NOMO-1 treated with dmso at 0.1 percent for 144 hours (cell line): ENCODE measurements at regions not wholly inside any gene's neighbourhood (a gene's known extent, or its start where the extent isn't known, plus 50 kb on each side); places are given as distances from the start of the nearest gene placed in this dataset.

ENCODE experiments used
- DNase-seq: peaks from one replicate; lab custom pipeline; 2025; ENCODE audit not compliant: unreplicated experiment; lab: John Stamatoyannopoulos, UW

DNA sequence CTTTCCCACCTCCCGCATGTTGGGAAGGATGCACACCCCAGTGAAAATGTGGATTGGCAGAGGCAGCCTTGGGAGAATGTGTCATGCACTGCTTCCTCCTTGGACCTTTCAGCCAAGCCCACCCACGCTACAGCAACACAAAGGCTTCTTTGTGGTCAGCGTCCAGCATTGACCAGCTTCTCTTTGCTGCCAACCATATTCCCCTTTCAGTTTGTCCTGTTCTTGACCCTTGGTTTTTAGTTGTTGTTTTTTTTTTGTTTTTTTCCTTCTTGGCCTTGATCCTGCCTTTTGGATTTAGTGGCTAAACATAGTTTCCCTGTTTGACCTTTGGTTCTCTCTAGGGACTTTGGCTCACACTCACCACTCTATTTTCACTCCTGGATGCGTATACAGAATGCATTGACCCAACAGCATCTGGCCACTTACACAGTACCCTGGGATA lies 573.6 kb downstream of the INSC start:
- DNase-seq, result no peak

DNA sequence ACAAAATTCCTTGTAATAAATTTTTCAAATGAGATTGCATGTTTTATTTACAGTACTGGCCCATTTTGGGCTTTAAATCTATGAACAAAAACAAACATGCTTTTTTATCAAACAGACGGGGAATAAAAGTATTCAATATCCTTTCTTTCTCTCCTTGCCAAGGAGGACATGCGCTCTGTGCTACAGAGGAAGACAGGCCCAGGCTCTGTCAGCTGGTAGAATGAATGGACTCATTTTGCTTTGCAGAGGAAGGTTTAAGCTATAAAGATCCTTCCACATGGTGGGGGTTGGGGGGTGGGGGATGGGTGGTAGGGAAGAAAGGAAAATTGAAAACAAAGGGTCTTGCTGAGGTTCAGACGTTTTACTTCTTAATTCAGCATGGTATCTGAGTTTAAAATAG lies 575.6 kb downstream of the INSC start:
- DNase-seq, result no peak

DNA sequence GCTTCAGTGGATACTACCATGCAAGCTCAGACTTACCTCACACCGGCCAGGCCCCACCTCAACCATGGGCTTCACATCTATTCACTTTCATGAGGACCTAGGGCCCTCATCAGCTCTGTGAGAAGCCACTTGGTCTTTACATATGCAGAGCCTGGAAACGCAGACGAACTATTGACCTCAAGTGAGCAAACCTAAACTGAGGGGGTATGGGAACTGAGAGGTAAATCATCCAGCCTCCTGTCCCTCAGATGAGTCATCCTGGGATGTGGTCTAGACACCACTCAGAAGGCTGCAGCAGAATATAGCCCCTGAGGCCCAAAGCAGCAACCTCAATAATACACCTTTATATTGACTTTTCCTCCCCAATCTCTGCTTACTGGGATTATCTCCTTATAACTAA lies 578.0 kb downstream of the INSC start:
- DNase-seq, result no peak

DNA sequence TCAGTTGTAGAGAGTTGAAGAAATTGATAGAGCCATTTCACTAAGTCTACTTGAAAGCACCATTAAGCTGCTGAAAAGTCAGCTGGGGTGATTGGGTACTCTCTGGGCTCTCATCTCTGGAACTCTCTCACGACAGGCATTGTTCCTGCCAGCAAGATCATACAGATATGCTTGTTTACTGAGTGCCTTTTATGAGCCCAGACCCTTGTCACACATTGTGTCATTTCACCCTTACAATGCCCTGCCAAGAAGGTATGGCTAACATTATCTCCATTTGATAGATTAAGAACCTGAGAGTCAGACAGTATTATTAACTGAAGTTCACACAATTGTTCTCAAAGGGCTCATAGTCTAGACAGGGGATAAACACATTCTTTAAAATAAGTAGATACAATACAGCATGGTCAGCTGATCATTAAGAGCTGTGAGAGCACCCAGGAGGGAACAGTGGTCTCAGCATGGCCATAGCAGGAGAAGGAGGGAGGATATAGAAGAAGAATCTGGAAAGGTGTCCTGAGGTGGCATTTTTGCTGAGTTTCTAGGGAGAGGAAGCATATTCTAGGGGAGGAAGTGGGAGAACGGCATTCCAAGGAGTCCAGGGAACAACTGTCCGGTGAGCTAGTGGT lies 580.5 kb downstream of the INSC start:
- no peak for DNase-seq

DNA sequence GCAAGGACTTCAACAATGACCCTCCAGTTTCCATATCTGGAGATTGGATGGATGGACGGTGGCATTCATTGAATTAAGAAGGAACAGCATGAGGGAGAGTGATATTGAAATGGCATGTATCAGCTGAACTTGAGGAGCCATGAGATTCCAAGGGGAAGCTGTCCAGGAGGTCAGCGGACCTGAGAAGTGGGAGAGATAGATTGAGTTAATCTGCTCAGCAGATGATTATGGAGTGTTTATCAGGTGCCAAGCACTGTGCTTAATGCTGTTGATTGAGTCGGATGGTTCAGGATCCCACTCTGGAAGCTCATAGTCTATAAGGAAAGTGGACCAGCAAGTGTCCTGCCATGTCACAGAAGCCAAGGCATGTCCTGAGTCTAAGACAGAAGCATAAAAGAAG lies 581.3 kb downstream of the INSC start:
- no peak for DNase-seq

DNA sequence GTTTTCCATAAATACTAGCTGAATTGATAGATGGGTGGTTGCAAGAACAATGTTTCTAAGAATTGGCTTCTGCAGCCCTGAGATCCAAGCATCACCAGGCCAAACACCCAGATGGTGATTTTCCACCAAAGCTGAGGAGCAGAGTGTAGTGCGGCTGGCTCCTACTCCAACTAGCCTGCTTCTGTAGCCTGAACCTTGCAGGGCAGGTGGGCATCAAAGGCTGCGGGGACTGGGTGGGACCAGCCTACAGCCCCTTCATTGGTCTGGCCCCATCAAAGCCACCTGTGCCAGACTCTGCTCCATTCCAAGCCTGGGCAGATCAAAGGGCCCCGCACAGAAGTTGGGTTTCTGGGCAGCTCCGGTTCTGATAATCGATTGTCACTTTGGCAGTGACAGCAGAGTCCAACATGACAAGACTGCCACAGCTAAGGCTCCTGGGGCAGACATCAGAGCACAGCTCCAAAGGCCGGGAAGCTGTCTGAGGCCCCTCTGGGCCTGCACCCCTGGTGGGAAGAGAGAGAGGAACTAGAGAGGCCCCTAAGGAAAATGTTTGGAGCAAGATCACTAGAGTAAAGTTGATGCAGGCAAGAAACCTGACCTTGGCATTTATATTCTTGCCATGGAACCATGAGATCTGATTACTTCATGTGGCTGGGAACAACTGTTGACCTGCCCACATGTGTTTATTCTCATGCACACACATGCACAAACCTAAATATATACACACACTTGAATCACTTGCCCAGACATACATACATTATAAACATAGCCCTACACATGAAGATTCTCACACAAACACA lies 582.9 kb downstream of the INSC start:
- no peak for DNase-seq

DNA sequence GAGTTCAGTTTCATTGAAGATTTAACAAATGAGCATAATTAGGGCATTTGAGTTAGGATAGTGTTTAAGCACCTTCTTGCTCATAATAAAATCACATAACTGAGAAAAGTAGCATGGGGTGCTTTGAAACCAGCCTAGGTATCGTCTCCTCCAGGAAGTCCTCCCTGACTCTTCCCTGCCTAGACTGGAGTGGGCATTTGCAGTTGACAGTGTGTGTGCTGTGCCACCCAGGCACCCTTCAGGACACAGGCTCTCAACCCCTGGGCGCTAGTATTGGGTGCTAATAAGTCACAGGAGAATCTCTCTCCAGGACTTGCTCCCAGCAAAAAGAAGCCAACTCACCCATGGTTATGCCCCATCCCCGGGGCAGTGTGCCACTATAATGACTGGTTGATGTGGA lies 584.1 kb downstream of the INSC start:
- DNase-seq, result no peak

DNA sequence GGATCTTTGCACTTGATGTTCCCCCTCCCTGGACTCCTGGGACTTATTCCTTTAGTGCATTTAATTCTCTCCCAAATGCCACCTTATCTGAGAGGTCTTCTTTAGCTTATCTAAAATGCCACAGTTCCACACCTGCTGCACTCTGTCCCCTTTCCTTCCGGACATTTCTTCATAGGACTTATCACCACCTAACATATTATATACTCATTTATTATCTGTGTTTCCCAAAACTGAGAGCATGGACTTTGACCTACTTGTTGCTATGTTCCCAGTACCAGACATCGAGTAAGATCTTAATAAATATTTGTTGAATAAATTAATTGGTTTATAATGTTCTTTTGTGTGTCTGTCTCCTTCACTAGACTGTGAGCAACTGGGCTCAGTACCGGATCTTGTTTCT lies 585.3 kb downstream of the INSC start:
- no peak for DNase-seq

DNA sequence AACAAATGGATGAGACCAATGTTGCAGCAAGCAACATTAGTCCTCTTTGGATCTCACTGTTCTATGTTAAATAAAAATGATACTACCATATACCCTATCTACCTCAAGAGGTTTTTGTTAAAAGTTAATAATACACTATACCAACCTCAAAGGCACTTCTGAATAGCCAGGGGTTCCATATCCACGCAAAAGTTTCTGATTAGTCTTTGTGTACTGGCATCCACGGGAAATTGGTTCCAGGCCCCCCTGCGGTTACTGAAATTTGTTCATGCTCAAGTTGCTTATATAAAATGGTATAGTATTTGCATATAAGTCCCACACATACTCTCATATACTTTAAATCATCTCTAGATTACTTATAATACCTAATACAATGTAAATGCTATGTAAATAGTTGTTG lies 585.7 kb downstream of the INSC start:
- no peak for DNase-seq

DNA sequence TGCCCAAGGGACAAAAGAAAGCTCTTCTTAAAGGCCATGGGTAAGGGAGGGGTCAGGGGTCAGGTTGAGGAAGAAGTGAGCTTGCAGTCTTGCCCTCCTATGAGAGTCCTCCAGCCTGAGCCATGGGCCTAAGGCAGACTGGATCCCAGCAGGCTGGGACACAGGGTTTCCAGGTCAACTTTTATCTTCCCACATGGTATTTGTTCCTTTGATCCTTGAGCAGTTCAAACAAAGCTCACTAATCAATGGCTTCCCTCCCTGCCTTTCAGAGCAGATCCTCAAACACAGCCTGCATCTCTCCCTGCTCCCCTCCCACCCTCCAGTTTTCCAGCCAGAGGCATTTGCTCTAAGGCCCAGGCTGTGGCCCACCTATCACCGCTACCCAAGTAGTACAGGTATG lies 589.3 kb downstream of the INSC start:
- DNase-seq, result no peak

DNA sequence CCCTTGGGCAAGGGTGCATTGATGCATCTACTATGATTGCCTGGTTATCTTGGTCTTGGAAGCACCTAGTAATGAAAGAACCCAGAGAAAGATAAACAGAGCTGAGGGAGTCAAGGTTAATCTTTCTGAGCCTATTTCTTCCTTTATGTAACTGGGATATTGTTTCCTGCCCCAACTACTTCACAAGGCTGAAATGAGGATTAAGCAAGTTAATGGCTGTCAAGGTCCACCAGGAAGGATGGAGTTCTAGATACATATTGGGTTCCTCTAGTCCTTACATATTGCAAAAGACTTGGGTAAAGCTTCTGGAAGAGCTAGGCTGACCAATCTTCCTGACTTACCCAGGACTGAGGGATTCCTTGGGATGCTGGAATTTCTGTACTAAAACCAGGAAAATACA lies 589.8 kb downstream of the INSC start:
- DNase-seq, result no peak

DNA sequence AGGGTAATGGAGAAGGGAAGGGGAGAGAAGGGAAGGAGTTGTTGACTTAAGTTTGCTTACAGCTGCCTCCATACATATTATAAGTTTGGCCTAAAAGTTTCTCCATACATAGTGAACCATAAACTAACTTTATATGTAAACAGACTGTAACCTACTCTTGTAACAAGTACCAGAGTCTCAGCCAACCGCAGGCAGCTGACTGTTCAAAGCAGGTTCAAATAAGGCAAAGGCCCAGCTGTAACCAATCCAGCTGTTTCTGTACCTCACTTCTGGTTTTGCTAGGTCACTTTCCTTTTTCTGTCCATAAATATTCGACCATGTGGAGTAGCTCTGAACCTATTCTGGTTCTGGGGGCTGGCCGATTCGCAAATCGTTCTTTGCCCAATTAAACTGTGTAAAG lies 591.2 kb downstream of the INSC start:
- DNase-seq, result no peak

DNA sequence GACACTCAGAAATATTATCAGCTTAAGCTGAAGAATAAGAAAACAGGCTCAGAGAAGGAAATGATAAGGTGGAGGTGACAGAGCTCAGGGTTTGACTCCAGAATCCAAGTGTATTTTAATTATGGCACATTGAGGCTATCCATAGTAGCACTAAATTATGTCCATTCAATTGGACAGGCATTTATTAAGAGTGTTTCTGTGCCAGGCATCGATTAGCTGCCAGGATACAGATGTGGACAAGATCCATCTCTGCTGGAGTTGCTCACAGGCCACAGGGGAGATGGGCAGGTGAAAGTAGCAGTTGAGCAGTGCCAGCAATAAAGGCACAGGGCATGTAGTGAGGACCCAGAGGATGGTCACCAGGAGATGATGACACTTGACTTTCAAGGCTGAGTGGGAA lies 592.5 kb downstream of the INSC start:
- DNase-seq, result no peak

DNA sequence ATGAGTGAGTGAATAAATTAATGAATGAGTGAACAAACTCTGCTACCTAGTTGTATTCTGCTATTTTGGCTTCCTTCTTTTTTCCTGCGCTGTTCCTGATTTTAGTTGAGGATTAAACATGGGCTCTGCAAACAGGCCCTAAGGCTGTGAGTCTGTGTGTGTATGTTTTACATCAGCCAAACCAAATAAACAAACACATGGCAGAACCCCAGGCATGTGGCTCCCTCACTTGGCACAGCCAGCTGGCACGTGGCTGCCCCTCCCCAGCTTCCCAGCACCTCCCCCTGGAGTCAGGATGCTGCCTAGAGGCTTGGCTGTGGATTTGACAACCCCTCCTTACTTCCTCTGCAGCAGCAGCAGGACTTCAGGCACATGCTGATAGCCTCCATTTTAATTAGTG lies 593.2 kb downstream of the INSC start:
- no peak for DNase-seq

DNA sequence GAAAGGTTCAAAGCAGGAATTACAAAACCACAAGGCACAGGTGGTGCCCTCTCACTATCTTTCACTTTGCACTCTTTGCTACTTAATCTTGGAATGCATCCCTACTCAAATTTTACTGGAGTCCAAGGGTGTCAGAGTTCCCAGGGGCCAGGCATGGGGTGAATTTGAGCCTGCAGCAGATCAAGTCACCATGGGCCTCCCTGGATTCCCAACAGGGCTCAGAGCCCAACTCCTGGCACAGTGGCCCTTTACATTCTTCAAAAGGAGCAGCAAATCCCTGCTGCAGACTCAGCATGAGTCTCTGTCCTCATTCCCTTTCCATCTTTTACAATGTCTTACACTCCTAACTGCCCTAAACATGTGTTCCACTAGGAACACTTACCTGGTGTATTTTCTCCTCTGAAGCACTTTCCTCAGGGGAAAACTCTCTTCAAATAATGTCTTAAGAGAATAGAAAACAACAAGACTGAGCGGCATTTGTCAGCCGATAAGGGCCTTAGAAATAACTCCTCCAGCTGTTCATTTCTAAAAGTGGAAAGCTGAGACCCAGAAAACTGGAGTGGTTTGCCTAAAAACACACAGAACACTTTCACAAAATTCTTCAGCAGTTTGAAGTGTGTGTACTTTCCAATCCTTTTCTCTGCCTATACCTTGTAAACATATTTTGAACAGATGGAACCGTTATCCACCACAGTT lies 596.0 kb downstream of the INSC start:
- DNase-seq, result no peak

DNA sequence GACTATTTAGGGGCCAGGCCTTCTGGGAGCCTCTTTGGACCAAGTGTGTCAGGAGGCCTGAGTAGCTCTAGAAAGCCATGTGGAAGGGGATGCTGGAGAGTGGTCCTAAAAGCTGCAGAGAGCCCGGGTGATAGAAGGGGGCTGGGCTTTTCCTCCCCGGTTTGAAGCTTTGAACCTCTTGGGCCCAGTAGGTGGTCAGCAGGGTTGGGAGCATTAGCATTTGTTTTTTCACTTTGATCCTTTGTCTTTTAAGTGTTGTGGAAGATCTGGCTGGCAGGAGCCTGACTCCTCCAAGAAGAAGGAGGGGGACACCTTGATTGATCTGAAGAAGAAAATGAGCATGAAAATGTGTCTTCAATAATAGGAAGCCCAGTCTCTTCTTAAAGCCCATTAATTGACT lies 596.6 kb downstream of the INSC start:
- DNase-seq, result no peak

DNA sequence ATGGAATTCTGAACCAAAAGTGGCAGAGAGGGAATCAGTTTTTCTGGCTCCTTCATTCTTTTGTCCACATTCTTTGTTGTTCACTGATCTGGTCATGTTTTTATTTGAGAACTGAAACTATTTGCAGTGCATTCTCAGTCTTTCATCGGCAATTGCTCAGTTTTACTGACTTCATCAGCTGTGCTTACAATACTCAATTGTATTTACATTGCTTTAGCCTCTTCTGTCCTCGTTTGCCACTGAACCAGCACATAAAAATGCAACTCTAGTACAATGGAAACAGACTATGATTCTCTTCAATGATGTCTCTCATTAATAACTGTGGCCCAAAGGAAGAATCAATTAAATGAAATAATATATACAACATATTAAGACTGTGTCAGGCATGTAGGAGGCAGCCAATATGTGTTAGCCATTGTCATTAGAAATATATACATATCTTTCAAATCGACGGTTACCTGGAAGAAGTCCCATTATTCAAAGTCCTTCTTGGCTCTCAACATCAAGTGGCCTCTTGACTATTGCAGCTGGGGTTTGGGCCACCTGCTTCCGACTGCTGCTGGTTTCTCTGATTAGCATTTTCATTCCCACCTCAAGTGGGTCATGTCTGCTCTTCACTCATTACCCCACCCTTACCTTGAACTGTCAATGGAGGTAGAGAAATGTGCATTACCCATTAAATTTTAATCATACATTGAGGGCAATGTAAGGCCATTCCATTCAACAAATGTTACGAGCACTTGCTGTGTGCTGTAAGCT lies 600.1 kb downstream of the INSC start:
- no peak for DNase-seq

DNA sequence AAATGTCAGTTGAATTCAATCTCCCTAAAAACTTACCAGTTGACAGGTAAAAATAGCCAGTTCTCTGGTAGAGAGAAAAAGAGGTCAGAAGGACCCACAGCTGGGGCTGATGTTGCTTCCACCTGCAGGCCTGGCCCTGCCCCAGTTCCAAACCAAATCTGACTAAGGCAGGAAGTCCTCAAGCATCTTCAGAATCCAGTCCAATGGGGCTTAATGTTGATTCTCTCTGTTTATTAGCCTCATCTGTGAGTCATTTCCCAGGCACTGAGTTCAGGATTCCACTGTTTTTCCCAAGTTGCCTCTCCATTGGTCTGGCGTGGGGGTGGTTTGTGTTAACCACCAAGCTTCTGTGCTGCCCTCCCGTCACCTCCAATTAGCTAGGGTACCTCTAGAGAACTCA lies 601.8 kb downstream of the INSC start:
- DNase-seq, result no peak

DNA sequence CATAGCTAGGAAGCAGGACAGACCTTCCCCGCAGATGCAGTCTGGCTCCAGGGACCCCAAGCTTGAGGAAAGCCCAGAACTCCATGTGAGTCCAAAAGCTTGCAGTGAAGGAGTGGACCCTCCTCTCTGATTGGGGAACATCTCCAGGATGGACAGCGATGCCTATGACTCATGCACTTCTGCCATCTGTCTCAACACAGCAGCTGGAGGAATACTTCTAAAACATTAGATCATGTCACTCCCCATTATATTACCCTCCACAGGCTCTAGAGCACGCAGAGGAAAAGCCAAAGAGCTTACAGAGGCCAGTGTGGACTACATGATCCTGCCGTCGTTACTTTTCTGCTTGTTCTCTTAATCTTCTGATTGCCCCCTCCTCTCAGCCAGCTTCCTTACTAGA lies 605.7 kb downstream of the INSC start:
- no peak for DNase-seq

DNA sequence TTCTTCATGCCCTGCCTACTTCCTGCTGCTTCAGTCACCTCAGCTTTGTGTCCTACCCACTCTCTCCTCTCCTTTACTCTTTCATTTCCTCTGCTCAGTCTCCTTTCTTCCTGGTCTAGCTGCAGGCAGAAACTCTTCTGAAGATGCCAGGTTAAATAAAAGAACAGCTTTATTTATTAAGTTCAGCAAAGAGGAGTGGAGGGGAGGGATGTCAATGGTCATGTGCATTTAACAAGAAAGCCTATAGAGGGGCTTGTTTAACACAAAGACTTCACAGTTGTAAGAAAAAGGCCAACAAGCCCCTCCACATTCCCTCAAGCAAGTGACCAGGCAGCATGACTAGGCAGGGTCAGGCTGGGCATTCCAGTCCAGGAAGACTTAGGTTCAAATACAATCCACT lies 609.2 kb downstream of the INSC start:
- DNase-seq, result no peak

DNA sequence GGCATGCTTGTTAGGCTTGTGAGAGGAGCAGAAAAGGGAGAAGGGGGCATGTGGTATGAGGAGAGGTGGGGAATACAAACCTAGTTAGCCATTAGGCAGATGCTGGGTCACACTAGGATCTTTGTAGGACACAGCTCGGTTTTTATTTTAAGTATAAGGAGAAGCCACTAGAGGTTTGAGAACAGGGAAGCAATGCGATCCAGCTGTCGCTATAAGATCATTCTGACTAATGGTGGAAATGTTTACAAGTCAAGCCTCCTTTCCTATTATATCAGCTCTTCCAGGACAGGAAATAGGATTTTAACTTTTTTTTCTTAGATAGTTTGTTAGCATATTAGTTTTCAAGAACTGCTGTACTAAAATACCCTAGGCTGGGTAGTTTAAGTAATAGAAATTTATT lies 609.9 kb downstream of the INSC start:
- DNase-seq, result no peak

DNA sequence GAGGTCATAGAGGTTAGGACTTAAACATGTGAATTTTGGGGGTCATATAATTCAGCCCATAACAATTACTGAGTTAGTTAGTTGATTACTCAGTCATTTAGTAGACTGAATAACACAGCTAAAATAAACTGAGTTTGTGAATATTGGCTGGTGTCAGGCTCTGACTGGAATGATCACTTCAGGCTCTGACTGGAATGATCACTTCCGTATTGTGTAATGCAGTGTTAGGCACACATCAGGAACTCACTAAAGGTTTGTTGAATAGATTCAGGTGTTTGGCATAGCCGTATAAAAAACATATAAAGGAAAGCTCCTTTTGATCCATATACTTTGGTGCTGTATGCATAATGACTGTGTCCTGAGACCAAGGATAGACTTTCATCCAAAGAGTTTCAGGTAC lies 610.5 kb downstream of the INSC start:
- DNase-seq, result no peak
